SKM-1 (cell line): ENCODE measurements at regions not wholly inside any gene's neighbourhood (a gene's known extent, or its start where the extent isn't known, plus 50 kb on each side); places are given as distances from the start of the nearest gene placed in this dataset.

Experiments
- DNase-seq: peaks from one replicate; lab custom pipeline; 2025; ENCODE audit not compliant: unreplicated experiment; lab: John Stamatoyannopoulos, UW

DNA sequence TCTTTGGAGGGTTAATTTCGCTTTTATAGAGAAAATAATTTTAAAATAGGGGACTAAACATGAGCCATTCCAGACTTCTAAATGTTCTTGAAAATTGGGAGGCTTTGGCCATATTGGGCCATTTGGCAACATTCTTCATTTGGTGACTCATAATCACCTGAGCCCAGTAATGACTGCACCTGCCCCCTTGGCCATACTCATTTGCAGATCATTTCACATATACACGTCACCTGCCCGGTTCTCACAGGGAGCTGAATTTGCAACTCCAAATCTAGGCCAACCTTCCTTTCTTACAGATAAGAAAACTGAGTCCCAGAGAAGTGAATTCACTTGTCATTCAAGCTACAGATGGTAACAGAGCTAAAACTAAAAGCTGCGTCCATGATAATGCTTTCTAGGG, 289.7 kb downstream of the EPHA4 start:
- no peak for DNase-seq

DNA sequence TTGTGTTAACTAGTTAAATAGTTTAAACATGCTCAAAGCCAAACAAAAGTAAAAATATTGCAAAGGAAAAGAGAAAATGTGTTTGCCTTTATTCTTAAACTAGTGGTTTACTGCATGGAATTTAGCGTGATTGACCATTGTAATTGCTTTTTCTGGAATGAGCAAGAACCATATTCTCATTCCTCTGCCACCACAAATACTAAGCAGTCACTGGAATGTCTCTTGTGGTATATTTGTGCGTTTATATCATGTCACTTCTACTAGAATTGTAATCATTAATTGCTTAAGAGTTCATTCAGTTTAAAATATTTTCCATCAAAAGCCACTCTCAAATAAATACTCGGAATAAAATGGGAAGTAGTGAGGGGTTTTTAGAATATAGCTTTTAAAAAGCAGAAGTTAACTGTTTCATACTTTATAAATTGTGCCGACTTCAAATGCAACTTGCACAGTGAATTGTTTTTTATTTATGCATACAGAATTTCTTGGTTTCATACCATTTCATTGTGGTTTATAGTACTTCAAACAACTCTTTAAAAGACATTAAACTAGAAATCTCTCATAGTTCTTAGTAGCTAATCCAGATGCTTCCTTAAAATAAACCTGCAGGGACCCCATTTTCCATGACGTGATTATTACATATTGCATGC, 288.1 kb downstream of the EPHA4 start:
- no peak for DNase-seq

DNA sequence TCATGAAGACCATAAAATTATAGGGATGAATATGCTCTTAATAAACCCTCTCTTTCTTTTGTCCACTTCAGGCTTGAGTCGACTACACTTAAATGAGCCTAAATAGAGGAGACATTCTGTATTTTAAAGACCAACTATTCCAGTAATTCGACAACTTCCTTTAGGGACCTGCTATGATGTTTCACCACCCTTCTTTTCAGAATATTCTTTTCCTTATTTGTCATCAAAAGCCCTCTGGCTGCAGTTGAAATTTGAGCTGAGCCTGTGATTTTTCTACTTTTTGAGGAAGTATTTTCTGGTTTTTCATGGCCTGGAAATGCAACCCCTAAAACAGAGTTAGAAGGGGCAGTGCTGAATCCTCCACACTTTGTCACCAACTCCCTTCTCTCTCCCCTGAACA, 287.0 kb downstream of the EPHA4 start:
- no peak for DNase-seq

DNA sequence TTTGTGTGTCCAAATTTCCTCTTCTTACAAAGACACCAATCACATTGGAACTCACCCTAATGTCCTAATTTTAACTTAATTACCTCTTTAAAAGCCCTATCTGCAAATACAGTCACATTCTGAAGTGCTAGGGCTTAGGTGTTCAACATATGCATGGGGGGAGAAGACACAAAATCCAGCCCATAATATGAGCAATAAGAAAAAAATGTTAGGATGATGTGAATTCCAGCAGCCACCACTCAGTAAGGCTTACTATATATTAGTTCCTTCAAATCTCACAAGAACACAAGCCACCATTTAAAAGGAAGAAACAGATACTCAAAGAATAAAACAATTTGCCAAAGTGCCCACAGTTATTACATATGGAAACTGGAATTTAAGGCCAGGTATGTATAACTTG, 285.7 kb downstream of the EPHA4 start:
- no peak for DNase-seq

DNA sequence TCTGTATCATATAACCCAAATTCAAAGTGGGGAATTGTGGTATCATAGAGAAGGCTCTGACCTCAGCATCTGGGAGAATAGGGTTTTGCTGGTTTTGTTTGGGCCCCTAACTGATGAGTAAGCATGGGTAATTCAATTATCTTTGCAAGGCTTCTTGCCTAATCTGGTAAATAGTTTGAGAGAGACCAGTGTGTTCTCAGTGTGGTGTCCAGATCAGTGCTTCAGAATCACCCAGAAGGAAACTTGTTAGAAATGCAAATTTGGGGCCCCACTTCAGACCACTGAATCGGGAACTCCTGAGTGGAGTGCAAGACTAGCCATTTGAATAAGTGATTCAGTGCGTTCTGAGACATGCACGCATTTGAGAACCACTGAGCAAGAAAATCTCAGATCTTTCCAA, 282.7 kb downstream of the EPHA4 start:
- no peak for DNase-seq

DNA sequence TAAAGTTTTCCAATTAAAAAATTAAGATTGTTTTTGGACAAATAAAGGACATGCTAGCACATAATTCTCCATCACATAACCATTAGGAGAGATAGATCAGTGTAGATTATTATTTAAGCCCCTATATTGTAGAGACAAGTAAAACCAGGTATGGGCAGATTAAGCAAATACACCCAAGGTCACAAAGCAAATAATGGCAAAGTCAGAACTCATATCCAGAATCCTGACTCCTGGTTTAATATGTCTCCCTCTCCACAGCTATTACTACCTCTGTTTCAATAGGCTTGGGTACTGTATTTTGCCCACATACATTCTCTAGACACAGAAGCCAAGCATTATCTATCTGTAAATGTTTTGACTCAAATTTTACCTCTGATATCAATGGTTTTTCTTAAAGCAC, 282.3 kb downstream of the EPHA4 start:
- no peak for DNase-seq

DNA sequence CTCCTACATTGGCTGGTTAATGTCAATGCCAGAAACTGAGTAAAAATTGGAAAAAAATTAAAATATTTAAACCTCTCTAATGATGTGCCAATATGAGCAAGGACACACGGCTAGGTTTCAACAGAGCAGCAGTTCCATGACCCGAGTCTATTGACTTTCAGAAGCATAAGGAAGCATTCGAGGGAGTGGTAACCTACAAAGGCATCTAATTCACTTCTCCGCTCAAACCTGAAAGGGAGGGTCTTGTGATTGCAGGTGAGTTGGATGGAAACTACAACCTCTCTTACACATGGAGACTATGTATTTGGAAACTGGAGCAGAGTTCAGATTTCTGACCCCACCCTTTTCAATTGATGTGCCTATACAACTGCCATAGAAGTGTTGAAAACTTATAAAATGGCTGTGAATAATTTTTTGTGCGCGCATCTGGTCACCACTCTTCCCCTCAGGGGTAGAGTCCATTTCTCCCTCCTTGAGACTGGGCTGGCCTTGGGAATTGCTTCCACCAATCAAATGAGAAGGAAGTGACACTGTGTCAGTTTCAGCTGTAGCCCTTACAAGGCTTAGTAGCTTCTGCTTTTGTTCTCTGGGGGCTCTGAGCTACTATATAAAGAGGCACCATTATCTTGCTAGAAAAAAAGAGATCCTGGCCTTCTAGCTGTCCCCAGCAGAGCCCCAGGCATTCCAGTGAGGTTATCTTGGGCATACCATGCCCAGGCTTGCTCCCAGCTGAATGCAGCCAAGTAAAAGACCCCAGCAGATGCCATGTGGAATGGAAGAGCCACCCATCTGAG, 278.0 kb downstream of the EPHA4 start:
- no peak for DNase-seq

DNA sequence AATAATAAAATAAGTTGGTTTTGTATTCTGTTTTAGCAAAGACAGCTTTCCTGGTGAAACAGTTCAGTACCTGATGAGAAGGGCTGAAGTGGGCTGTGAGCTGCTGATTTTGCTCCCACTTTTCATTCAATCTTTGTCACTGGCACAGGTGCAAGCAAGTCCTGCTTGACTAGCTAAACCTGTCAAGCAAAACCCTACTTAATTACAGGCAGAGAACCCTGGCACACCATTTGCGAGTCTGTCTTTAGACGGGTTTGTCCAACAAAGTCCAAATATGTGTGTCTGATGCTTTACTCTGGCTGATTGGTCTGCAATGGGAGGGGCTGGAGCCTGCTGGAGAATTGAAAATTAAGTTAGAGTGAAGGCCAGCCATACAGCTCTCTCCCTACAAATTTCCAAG, 267.2 kb downstream of the EPHA4 start:
- DNase-seq = no peak

DNA sequence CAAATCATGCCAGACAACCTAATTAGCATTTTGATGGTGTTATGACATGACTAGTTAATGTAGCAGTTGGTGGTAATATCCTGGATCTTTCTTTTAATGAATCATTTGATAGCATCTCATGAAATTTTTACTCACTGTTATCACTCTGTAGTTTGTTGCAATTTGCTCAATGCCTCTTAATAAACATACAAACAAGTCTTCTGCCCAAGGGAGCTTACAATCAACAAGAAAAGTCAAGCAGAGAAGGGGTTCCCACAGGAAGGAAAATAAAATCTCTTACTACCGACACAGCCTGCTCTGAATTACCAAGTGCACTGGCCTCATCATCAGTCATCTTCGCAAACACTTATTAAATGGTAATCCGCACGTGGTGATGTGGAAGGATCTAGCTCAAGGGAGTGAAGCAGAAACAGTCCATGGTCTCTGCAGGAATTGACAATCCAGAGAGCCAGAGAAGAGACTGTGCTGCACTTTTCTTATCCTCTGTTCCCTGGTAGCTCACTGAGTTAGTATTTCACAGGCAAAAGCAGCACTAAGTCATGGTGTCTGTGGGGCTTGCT, 263.5 kb downstream of the EPHA4 start:
- no peak for DNase-seq

DNA sequence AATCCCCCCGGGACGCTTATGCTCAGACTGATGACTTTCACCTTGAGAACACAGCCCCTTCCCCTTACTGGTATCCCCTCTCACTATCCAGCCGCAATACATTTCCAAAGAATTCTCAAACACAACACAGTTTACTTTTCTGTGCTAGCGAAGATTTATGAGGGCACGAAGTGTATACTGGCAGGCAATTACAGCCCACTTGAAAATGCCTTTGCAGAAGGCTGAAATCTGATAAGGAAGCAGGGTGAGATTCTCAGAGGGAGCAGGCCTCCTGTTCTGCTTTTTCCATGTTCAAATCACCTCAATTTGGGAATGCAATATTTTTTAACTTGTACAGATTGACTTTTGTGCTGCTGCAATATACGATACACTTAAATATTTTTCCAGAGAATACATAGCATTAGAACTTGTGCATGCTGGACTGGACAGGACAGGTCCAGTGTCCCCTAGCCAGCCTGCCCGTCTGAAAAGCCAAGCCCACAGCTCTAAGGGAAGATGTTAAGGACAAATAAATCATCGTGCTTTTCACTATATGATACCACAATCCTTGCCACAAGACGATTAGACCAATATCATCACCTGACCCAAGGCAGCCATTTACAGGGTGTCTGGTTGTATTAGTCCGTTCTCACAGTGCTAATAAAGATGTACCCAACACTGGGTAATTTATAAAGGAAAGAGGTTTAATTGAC, 262.1 kb downstream of the EPHA4 start:
- DNase-seq = no peak

DNA sequence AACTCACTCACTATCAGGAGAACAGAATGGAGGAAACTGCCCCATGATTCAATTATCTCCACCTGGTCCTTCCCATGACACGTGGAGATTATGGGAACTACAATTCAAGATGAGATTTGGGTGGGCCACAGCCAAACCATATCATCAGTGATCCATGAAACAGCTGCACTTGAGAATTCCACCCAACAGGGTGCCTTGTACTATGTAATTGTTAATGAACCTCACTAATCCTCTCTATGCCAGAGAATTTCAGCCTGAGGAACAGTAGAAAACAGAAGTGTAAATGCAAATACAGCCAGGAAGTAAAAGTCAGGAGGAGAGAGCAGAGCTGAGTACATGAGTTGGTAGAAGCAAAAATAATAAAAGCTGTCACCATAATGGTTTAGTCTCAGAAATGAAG, 261.4 kb downstream of the EPHA4 start:
- no peak for DNase-seq

DNA sequence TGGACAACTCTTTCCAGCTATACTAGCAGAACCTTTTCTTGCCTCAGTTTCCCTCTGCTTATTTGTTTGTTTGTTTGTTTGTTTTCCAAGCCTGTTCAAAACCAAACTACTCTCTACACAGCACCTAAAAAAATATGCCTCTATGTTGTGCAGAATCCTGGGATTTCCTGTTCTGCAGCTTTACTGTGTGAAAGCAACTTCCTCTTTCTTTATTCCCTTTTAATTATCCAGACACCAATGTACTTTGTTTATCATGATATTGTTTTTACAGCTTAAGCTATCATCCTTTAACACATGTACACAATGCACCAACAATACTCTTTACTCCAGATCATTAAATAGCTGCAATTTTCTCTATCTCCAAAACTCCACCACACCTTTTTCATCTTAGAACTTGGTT, 259.5 kb downstream of the EPHA4 start:
- DNase-seq = no peak

DNA sequence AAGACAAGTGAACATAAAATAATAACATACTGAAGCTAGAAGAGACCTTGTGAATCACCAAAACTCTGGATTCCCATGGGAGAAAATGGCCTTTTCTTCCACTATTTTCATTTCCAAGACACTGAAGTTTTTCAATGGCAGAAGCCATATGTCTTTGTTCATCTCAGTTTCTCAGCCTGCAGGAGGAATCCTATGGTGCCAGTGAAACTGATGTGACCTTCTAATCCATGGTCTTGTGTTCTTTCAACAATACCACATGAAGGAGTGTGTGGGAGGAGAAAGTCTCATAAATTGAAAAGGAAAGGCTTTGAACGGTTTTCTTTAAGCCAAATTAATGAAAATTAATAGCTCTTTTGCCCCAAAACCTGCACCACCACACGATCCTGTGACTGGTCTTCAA, 257.3 kb downstream of the EPHA4 start:
- no peak for DNase-seq

DNA sequence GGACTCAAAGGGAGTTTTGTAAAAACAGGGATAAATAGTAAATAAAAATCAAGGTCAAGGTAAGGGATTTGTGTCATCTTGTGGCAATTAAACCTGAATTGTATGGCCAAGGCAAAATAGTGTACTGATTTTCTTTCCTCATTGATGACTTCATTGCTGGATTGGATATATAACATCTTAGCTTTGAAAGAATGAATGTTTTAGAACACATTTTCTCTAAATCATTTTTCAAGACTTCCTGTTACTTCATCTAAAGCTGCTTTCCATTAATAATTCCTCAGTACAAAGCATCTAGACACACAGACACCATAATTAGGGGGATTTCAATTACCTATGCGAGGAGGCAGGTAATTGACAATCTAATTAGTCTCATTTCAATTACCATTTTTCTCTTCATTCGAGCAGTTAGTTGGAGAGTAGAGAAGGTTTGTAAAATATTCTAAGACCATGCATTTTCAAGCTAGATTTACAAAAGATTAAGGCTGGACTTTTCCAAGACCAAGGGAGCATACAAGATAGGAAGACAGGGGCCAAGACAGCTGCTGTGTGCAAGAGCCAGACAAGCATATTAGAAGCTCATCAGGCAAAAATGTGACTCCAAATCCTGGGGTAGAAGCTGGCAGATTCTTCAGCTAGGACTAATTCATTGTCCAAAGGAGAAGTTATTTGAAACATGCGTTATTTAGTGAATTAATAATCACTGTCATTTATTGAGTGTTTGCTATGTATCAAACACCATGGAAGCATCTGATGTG, 253.6 kb downstream of the EPHA4 start:
- no peak for DNase-seq

DNA sequence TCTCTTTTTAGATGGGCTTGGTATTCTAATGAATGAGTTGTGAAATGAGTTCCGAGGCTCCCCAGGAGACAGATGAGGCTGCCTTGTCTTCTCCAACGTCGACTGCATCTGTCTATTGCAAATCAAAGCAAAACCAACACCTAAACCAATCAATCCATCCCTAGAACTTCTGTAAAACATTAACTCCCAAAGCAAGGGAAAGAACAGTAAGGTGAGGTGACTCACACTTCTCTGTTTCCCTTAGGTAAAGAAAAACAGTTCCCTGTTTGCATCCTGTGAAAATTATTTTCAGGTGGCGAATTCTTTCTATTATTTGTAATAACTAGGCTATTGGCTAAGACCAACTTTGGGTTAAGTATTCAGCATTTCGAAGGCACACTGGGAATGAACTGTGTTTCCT, 249.4 kb downstream of the EPHA4 start:
- no peak for DNase-seq

DNA sequence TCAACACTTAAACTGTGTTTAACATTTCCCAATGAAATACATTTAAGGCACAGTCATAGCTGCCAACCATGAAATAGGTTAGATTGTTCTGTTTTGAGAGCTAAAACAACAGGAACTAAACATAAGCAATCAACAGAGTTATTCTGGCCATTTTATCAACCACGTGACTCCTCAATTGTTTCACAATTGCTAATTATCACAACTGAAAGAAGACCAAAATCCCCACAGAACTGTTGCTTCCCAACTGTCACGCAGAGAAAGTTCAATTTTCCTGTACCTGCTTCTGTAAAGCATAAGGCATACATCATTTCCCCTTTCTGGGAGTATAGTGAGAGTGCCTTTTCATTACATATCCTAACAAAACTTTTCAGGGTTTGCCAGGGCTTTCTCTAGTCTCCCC, 248.6 kb downstream of the EPHA4 start:
- no peak for DNase-seq

DNA sequence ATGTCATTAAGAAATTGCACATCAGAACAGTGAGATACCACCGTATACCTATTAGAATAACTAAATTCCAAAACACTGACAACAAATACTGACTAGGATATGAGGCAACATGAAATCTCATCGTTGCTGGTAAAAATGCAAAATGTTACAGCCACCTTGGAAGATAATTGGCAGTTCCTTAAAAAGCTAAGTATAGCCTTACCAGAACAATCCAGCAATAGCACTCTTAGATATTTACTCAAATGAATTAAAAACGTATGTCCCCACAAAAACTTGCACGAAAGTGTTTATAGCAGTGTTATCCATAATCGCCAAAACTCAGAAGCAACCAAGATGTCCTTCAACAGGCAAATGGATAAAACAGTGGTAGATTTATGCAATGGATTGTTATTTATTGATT, 241.7 kb downstream of the EPHA4 start:
- DNase-seq = no peak

DNA sequence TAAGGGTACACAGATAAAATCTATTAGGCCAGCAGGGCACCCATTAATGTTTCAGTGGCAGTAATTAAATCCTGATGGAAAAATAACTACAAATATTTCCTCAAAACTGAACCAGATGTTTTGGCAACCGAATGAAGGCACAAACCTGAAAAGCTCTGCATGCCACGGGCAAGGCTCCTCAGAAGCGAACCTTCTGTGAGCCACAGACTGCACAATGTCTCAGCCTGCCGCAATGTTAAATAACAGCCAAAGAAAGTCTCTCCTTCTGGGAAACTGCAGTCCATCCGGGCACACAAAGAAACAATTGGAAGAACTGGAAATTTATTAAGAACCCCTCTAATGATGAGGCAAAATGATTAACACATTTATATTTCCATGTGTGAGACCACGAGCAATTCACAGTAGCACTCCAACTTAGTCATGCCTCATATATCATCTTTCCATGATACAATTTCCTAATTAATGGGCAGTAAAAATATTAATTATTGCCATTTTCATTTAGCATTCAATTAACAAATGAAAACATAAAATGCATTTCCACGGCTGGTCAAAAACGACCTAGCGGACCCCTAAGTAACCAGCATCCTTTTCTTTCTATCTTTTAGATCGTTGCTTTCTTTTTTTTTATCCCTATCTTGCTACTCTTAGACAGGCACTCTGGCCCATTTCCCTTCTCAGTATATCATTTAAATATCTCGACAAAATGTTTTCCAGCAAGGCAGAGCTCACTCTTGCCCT, 237.5 kb downstream of the EPHA4 start:
- DNase-seq = no peak

DNA sequence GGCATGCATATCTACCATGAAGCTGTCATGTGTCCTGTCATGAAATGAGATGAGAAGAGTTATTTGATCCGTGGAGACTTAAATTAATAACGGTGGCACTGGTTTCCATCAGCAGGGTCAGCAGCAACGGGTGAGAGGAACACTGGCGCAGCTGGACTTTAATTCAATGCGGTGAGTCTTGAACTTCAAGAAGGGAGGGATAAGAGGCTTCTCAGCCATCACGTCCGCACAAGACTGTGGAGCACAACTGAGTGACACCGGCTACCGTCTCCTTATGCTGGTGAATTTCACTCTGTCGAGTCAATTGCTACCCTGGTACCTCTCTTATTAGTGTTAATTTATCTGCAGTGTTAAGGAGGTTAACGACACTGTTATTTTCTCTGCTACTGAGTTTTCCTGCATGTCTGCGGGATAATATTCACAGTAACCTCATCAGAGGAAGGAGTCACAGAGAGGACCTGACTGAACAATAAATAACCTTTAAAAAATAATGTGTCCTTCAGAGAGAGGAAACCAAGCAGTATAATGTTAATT, 236.8 kb downstream of the EPHA4 start:
- DNase-seq = no peak

DNA sequence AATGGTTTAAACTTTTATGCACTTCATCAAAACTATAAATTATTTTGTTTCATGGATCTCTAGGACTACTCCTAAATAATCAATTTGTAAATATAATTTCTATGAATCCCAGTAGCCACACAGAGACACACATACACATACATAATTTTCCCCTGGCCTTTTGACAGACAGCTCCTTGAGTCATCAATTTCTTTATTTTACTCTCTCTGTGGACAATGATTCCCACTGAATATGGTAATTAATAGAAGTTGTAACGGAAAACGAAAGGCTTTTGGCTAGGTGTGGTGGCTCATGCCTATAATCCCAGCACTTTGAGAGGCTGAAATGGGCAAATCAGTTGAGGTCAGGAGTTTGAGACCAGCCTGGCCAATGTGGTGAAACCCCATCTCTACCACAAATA, 235.1 kb downstream of the EPHA4 start:
- no peak for DNase-seq
